K562 (cell line): ENCODE measurements at regions not wholly inside any gene's neighbourhood (a gene's known extent, or its start where the extent isn't known, plus 50 kb on each side); places are given as distances from the start of the nearest gene placed in this dataset.

ENCODE experiments used
- ATAC-seq: fragments of 200-7000 bp; cut with Tn5 transposase; 3 replicates; pipeline ENCODE4 v1.9.1; 2020; ENCODE audit warnings: moderate library complexity
- BruUV-seq: library from RNA; stranded (reverse); fragments of 400-500 nt; replicated peaks from 2 replicates; lab custom pipeline; 2021; lab: Mats Ljungman, UMichigan
- CTCF ChIA-PET: fragments of 300-600 bp; formaldehyde crosslinking; extraction: SDS; loops from one replicate; lab custom pipeline; 2021; ENCODE audit warnings: low intra/inter-chr PET ratio; lab: Yijun Ruan, JAX
- POLR2A ChIA-PET: fragments of 300-600, 350-650 bp; sonication (Branson Sonifier 250); formaldehyde crosslinking; extraction: SDS; loops from one replicate; lab custom pipeline; 2021; ENCODE audit warnings: antibody characterized with exemption, inconsistent platforms; lab: Yijun Ruan, JAX
- DNase-seq, 4 experiments: peaks; one replicate each; pipeline versions ENCODE4 v3.0.0 to v3.0.0-alpha.2; 2011 to 2018; ENCODE audit warnings: low spot score in 3 of 4, mixed read lengths in 3 of 4; ENCODE audit errors: extremely low read depth in 1 of 4
- FAIRE-seq: peaks from 2 replicates; lab custom pipeline; 2011; peaks lifted over from hg19 to GRCh38; lab: Jason Lieb, UNC
- H2AFZ ChIP-seq: 2 replicates; pipeline ENCODE4 v1.6.0; 2011; ENCODE audit warnings: low read depth, low read length, control low read depth, inconsistent platforms
- H3K27ac ChIP-seq: fragments of 200-600 bp; 3 replicates; pipeline ENCODE4 v1.8.0; 2011; ENCODE audit warnings: low read depth, mild to moderate bottlenecking, control low read depth, inconsistent platforms, low read length, moderate library complexity, mixed read lengths; ENCODE audit errors: extremely low read depth
- H3K27me3 ChIP-seq, 2 experiments: fragments of 300-600 bp in 1 of 2; 2 replicates in 1 of 2; 3 replicates in 1 of 2; pipeline versions ENCODE4 v1.6.0 to v1.8.0; 2011; ENCODE audit warnings: inconsistent platforms in 2 of 2, low read length in 2 of 2, mild to moderate bottlenecking in 1 of 2, mixed read lengths in 1 of 2, moderate library complexity in 1 of 2; ENCODE audit not compliant: control insufficient read depth in 2 of 2, insufficient read depth in 2 of 2
- H3K36me3 ChIP-seq: fragments of 300-600 bp; 3 replicates; pipeline ENCODE4 v1.8.0; 2011; ENCODE audit warnings: mild to moderate bottlenecking, low read length, inconsistent platforms; ENCODE audit not compliant: control insufficient read depth, insufficient read depth
- H3K4me1 ChIP-seq, 2 experiments: fragments of 200-600 bp in 1 of 2; replicated peaks in 1 of 2; 2 replicates in 1 of 2; 3 replicates in 1 of 2; pipeline versions ENCODE4 v1.5.1 to v1.8.0; 2011; ENCODE audit warnings: inconsistent platforms in 2 of 2, low read length in 2 of 2, mild to moderate bottlenecking in 1 of 2, mixed read lengths in 1 of 2, moderate library complexity in 1 of 2; ENCODE audit not compliant: control insufficient read depth in 2 of 2, insufficient read depth in 2 of 2
- H3K4me2 ChIP-seq: 2 replicates; pipeline ENCODE4 v1.6.1; 2011; ENCODE audit warnings: low read length, control low read depth, inconsistent platforms, mixed read lengths; ENCODE audit not compliant: insufficient read depth
- H3K4me3 ChIP-seq: fragments of 200-600 bp; sonication (generic), shearing (Covaris generic); 2 replicates; pipeline ENCODE4 v1.5.1; 2016; ENCODE audit warnings: control low read depth, inconsistent platforms
- H3K79me2 ChIP-seq: fragments of 200-600 bp; 3 replicates; pipeline ENCODE4 v1.8.0; 2011; ENCODE audit warnings: low read length, inconsistent platforms; ENCODE audit not compliant: control insufficient read depth, insufficient read depth
- H3K9ac ChIP-seq, 2 experiments: 2 replicates each; pipeline versions ENCODE4 v1.6.0 to v1.6.1; 2011; ENCODE audit warnings: low read depth in 2 of 2, low read length in 2 of 2, control low read depth in 1 of 2, inconsistent platforms in 1 of 2, mild to moderate bottlenecking in 1 of 2, mixed read lengths in 1 of 2; ENCODE audit not compliant: insufficient read depth in 1 of 2
- H3K9me1 ChIP-seq: one replicate; pipeline ENCODE4 v1.6.0; 2011; ENCODE audit warnings: inconsistent platforms, mild to moderate bottlenecking, low read length, moderate library complexity; ENCODE audit not compliant: control insufficient read depth, insufficient read depth
- H3K9me3 ChIP-seq: replicated peaks from 2 replicates; pipeline ENCODE4 v1.5.1; 2011; ENCODE audit warnings: low read depth, low read length, inconsistent platforms; ENCODE audit not compliant: control insufficient read depth, insufficient read depth
- H4K20me1 ChIP-seq: replicated peaks from 2 replicates; pipeline ENCODE4 v1.6.1; 2011; ENCODE audit warnings: low read length, inconsistent platforms, mixed read lengths; ENCODE audit not compliant: control insufficient read depth, insufficient read depth
- AFF1 ChIP-seq, 2 experiments: fragments of 450-650 bp; IDR thresholded peaks; 2 replicates each; pipeline ENCODE4 v1.6.1; 2018; ENCODE audit warnings: mild to moderate bottlenecking in 2 of 2, low read depth in 1 of 2; ENCODE audit not compliant: partially characterized antibody in 2 of 2
- FOXJ2 ChIP-seq: fragments of 200-800 bp; sonication (Bioruptor generic); IDR thresholded peaks from 2 replicates; pipeline ENCODE4 v1.6.1; 2016; ENCODE audit warnings: missing genetic modification characterization, missing compliant biosample characterization
- MEF2A ChIP-seq: IDR thresholded peaks from 2 replicates; pipeline ENCODE4 v1.6.1; 2011; ENCODE audit warnings: low read depth, mild to moderate bottlenecking, low read length, moderate library complexity; ENCODE audit not compliant: control insufficient read depth
- RAD21 ChIP-seq, 2 experiments: fragments of 250-450 bp in 1 of 2; fragments of 450-650 bp in 1 of 2; sonication (Bioruptor Pico) in 1 of 2; formaldehyde crosslinking in 1 of 2; IDR thresholded peaks in 1 of 2; conservative IDR thresholded peaks in 1 of 2; 2 replicates each; pipeline versions ENCODE4 v1.4.0 to v1.8.0; 2020 to 2022; ENCODE audit warnings: mild to moderate bottlenecking in 2 of 2, moderate library complexity in 1 of 2
- RBM17 ChIP-seq: fragments of 200-400 bp; formaldehyde crosslinking; IDR thresholded peaks from 2 replicates; pipeline ENCODE4 v1.6.1; 2017; ENCODE audit warnings: low read depth, mild to moderate bottlenecking, low read length, borderline replicate concordance
- RBM22 ChIP-seq: fragments of 200-400 bp; formaldehyde crosslinking; IDR thresholded peaks from 2 replicates; pipeline ENCODE4 v1.6.1; 2018; ENCODE audit warnings: low read length, low read depth; ENCODE audit not compliant: poor library complexity, severe bottlenecking
- SMC3 ChIP-seq: conservative IDR thresholded peaks from 2 replicates; pipeline ENCODE4 v1.6.1; 2011; ENCODE audit warnings: low read depth, low read length, improper control_type of control experiment; ENCODE audit not compliant: insufficient read depth
- SRF ChIP-seq, 2 experiments: fragments of 250-450, 450-650 bp in 1 of 2; sonication (Bioruptor Pico) in 1 of 2; sonication (generic) in 1 of 2; formaldehyde crosslinking; IDR thresholded peaks; 2 replicates each; pipeline versions ENCODE4 v1.5.0 to v1.5.1; 2020 to 2022; ENCODE audit warnings: mild to moderate bottlenecking in 1 of 2, missing genetic modification reagents in 1 of 2
- TBP ChIP-seq: optimal IDR thresholded peaks from 2 replicates; pipeline ENCODE3; 2011; ENCODE audit warnings: low read depth, low read length, improper control_type of control experiment
- ZNF444 ChIP-seq: fragments of 250-450 bp; sonication (Bioruptor Pico); IDR thresholded peaks from 2 replicates; pipeline ENCODE4 v1.4.0; 2020; ENCODE audit warnings: mild to moderate bottlenecking, moderate library complexity
- WGBS: fragments of 100-300 bp; shearing (Covaris generic); methylation state at CpG from one replicate; pipeline ENCODE4 v1.1.6; 2016; ENCODE audit warnings: low coverage, mixed read lengths; ENCODE audit not compliant: insufficient coverage; ENCODE audit errors: missing lambda C conversion rate; 5-methylcytosine and 5-hydroxymethylcytosine counted together
- in situ Hi-C: fragments of 300-500 bp; cut with MboI; formaldehyde crosslinking; loops from 4 replicates; pipeline ENCODE4 v1.15.0; 2018; ENCODE audit warnings: inconsistent platforms, mixed read lengths
- intact Hi-C: fragments of 100-400 bp; cut with micrococcal nuclease; formaldehyde crosslinking; loops from 2 replicates; pipeline ENCODE4 v1.14.2; 2022

GRCh38 chr18:10015941-10016819, 102.4 kb downstream of the VAPA start:
- FAIRE-seq (no peak), ATAC-seq (no peak), DNase-seq (no peak)
- ChIA-PET POLR2A (interaction anchor here (1.1 to 1.7 kb wide), 3 partner anchors 14 to 477 kb away, joined by 3 to 4 read pairs (median 4); no protein-coding TSS in a partner anchor), CTCF (no interaction called here)
- Histone ChIP-seq H3K9me1 (peaks cover 3% of the 10 kb centered on the region), H3K27me3 (peaks cover 31 to 40% of the 10 kb centered on the region in 2 experiments), H3K9ac (no peak overlapping the region), H3K36me3 (no peaks in the 10 kb centered on the region), H3K4me3 (no peak overlapping the region), H3K4me1 (no peaks in the 10 kb centered on the region), H4K20me1 (no peaks in the 10 kb centered on the region), H3K4me2 (no peak overlapping the region), H3K79me2 (no peaks in the 10 kb centered on the region), H2AFZ (no peak overlapping the region), H3K27ac (no peak overlapping the region), H3K9me3 (no peaks in the 10 kb centered on the region)
- BruUV-seq: no TSS peak
- TF ChIP-seq RAD21 (CRISPR knock-in tag; conservative IDR thresholded peaks at IDR 0.05 in 1 of 2, IDR thresholded peaks at IDR 0.05 in 1 of 2) (peak in 1 of 2 experiments; percentile 24; a peak in 1 of 4 replicates), RBM17 (no peak)
- intact Hi-C loops (no loop called here), in situ Hi-C loops (no loop called here)
- 3% methylated on average over 7 of the region's 7 CpGs for WGBS

- Histone ChIP-seq H2AFZ (no peak overlapping the region), H3K27ac (no peak overlapping the region), H3K9me3 (no peaks in the 10 kb centered on the region), H3K4me2 (no peak overlapping the region), H3K4me3 (no peak overlapping the region), H4K20me1 (no peaks in the 10 kb centered on the region), H3K9me1 (peaks cover 3% of the 10 kb centered on the region), H3K4me1 (no peaks in the 10 kb centered on the region), H3K27me3 (peaks cover 35 to 39% of the 10 kb centered on the region in 2 experiments), H3K9ac (no peak overlapping the region), H3K36me3 (no peaks in the 10 kb centered on the region), H3K79me2 (no peaks in the 10 kb centered on the region)
- DNase-seq (no peak), ATAC-seq (no peak), FAIRE-seq (no peak)
- POLR2A ChIA-PET: interaction anchor here (1.1 to 1.7 kb wide), 3 partner anchors 10 to 476 kb away, joined by 3 to 4 read pairs (median 3); no protein-coding TSS in a partner anchor
- no TSS peak for BruUV-seq
- CTCF ChIA-PET: no interaction called here
- 3% methylated on average over 2 of the region's 2 CpGs for WGBS
- in situ Hi-C loops (no loop called here), intact Hi-C loops (no loop called here)
- TF ChIP-seq FOXJ2 (no peak), RBM22 (no peak), SMC3 (no peak), ZNF444 (no peak), TBP (no peak), AFF1 (IDR thresholded peaks at IDR 0.05; ENCODE audit: low read depth in 1 of 2, partially characterized antibody in 2 of 2) (no peak), SRF (CRISPR knock-in tag; IDR thresholded peaks at IDR 0.05) (no peak), MEF2A (no peak)
These were observed 103.2 kb downstream of the VAPA start for GRCh38 chr18:10017043-10017442.
